ENCODE measurements at regions not wholly inside any gene's neighbourhood (a gene's known extent, or its start where the extent isn't known, plus 50 kb on each side); places are given as distances from the start of the nearest gene placed in this dataset.
A peak's percentile ranks its signal among the peaks of the same experiment; 100 is the strongest.
"Not testable (repeated sequence)": the region's sequence is repeated elsewhere in the genome, so short reads cannot be mapped to it uniquely, and the experiment has no call there.

DNA sequence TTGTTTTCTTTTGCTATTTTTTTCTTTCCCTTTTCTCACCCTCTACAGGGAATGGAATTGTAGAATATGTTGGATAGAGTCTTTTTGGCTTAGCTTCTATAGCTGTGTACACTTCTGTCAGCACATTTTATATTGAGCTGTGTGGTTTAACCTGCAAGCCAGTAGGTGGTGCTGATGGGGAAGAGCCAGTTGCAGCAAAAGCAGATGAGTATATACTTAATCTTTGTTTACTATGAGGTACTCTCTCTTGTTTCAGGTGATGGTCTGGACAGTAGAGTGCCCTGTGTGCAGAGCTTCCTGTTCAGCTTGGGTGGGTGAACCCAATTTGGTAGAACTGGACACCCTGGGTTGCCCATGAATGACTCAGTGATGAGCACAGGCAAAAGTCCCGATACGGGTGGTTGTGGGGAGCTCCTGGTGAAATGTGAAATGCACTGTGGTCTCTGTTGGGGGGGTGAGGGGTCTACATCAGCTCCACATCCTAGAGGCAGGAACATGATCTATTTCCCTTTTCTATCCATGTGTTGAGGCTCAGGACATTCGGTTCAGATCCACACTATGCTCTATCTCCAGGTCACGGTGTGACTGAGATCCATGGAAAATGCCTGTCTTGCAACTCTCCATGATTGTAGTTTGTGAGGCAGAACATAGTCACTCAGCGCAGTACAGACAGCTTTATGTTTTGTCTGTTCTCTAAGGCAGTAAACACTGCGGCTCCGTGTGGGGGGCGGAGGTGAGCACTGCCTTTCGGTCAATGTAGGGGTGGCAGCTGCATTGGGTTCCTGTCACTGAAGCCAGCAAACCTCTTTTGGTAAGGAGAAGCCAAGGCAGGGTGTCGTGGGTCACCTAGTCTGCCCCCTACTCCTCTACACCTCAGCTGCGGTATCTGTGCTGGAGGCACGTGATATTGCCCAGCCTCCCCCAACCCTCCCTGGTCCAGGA lies 353.2 kb downstream of the PRR16 start:
- H3K4me3 ChIP-seq (ENCODE audit: low read depth, low read length): no peak overlapping the region
- peak; percentile 86 for TF ChIP-seq CTCF (IDR thresholded peaks at IDR 0.05; ENCODE audit: low read depth, low read length)
- no peaks in the 10 kb centered on the region for H3K27me3 ChIP-seq
- peaks cover 5% of the 10 kb centered on the region; the same call in 1 of the 2 replicates for H3K9me3 ChIP-seq
- H3K4me1 ChIP-seq: peaks cover 4% of the 10 kb centered on the region; the same call in 1 of the 2 replicates
- peak; percentile 57 for DNase-seq
- H3K36me3 ChIP-seq: no peaks in the 10 kb centered on the region

- DNase-seq: no peak
- peak; percentile 32; the same call in 1 of the 2 replicates for TF ChIP-seq CTCF (IDR thresholded peaks at IDR 0.05; ENCODE audit: low read depth, low read length)
- Histone ChIP-seq H3K4me1 (peaks cover 4% of the 10 kb centered on the region; the same call in 1 of the 2 replicates), H3K4me3 (ENCODE audit: low read depth, low read length) (no peak overlapping the region), H3K9me3 (peaks cover 5% of the 10 kb centered on the region; the same call in 1 of the 2 replicates), H3K27me3 (no peaks in the 10 kb centered on the region), H3K36me3 (no peaks in the 10 kb centered on the region)
These were observed 354.0 kb downstream of the PRR16 start for GRCh38 chr5:120818128-120818527.

GRCh38 chr5:120823328-120823727 lies 359.2 kb downstream of the PRR16 start:
- H3K4me1 ChIP-seq: no peaks in the 10 kb centered on the region
- H3K27me3 ChIP-seq: no peaks in the 10 kb centered on the region
- H3K36me3 ChIP-seq: no peaks in the 10 kb centered on the region
- H3K4me3 ChIP-seq (ENCODE audit: low read depth, low read length): no peak overlapping the region
- TF ChIP-seq CTCF (IDR thresholded peaks at IDR 0.05; ENCODE audit: low read depth, low read length): no peak
- H3K9me3 ChIP-seq: peaks cover 1% of the 10 kb centered on the region; the same call in 1 of the 2 replicates
- DNase-seq: no peak

DNA sequence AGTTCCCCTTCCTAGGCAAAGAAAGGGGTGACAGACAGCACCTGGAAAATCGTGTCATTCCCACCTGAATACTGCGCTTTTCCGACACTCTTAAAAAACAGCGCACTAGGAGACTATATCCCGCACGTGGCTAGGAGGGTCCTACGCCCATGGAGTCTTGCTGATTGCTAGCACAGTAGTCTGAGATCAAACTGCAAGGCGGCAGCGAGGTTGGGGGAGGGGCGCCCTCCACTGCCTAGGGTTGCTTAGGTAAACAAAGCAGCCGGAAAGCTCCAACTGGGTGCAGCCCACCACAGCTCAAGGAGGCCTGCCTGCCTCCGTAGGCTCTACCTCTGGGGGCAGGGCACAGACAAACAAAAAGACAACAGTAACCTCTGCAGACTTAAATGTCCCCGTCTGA lies 367.5 kb downstream of the PRR16 start:
- H3K36me3 ChIP-seq; H3K4me1 ChIP-seq; DNase-seq; H3K9me3 ChIP-seq; H3K4me3 ChIP-seq (ENCODE audit: low read depth, low read length); H3K27me3 ChIP-seq: not testable (repeated sequence)

DNA sequence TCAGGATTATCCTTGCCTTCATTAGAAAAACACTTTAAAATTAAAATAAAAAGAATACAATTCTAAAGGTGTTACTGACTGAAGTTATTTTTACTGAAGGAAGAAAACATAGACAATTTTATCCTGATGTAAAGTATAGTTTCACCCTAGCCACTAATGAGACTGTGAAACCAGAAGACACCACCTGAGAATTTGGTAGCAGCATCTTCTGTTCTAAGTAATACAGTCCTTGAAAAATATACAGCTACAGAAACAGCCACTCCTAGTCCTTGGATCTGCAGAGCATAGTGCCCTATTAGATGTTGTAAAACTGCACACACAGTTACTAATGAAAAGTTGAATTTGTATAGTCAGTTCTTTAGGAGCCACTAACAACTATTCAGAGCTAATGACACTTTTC lies 377.7 kb downstream of the PRR16 start:
- Histone ChIP-seq H3K36me3 (no peaks in the 10 kb centered on the region), H3K4me1 (no peaks in the 10 kb centered on the region), H3K27me3 (no peaks in the 10 kb centered on the region), H3K4me3 (ENCODE audit: low read depth, low read length) (no peak overlapping the region), H3K9me3 (no peaks in the 10 kb centered on the region)
- no peak for TF ChIP-seq CTCF (IDR thresholded peaks at IDR 0.05; ENCODE audit: low read depth, low read length)
- DNase-seq: no peak

GRCh38 chr5:120843390-120843980 lies 379.4 kb downstream of the PRR16 start:
- Histone ChIP-seq H3K9me3 (no peaks in the 10 kb centered on the region), H3K27me3 (no peaks in the 10 kb centered on the region), H3K36me3 (no peaks in the 10 kb centered on the region), H3K4me1 (no peaks in the 10 kb centered on the region), H3K4me3 (ENCODE audit: low read depth, low read length) (no peak overlapping the region)
- no peak for DNase-seq
- TF ChIP-seq CTCF (IDR thresholded peaks at IDR 0.05; ENCODE audit: low read depth, low read length): no peak
